ENCODE measurements at regions not wholly inside any gene's neighbourhood (a gene's known extent, or its start where the extent isn't known, plus 50 kb on each side); places are given as distances from the start of the nearest gene placed in this dataset.

DNA sequence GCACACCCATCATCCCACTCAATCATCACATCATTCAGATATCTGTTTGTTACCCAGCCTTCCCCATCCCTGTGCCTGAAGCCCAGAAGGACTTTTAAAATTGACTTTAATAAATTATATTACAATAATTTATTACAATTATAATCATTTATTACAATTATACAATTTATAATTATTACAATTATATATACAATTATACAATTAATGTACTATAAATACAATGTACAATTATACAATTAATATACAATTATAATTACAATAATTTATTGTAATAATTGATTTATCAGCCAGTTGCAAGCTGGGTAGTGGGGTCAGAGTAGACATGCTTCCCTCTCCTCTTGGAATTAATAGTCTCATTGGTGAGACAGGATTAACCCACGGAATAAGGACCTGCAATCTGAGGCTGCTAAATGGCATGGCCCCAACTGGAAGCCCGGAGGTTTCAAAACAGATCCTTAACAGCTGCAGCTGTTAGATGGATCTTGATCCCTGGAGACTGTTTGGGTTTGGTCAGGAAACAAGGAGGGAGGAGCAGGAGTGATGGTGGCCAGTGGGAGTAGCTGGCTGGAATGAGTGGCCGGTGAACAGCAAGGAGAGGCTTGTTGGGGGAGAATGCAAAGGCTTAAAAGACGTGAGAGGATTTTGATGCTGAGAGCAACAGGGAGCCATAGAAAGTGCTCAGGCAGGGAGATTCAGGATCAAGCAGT is 402.8 kb upstream of the PODXL start:
- Histone ChIP-seq H3K27ac (ENCODE audit: insufficient read depth, low read length) (no peak overlapping the region), H2AFZ (replicated peaks; ENCODE audit: low read length, poor library complexity) (no peak overlapping the region), H4K8ac (ENCODE audit: low read depth in 2 of 2, low read length in 2 of 2) (no peak overlapping the region), H2AK9ac (replicated peaks; ENCODE audit: low read depth, low read length, poor library complexity) (no peak overlapping the region), H3K79me1 (ENCODE audit: low read depth in 1 of 2, low read length in 2 of 2) (no peaks in the 10 kb centered on the region), H3K9me1 (ENCODE audit: insufficient read depth, low read length) (no peaks in the 10 kb centered on the region), H3K4ac (ENCODE audit: low read depth, low read length) (no peak overlapping the region), H3K9me3 (ENCODE audit: control insufficient read depth, insufficient read depth, low read length) (no peaks in the 10 kb centered on the region), H2BK5ac (ENCODE audit: low read depth, low read length, poor library complexity, severe bottlenecking) (no peak overlapping the region), H3K14ac (replicated peaks; ENCODE audit: low read depth, low read length) (no peak overlapping the region), H2BK120ac (ENCODE audit: low read depth, low read length) (no peak overlapping the region), H3K23ac (ENCODE audit: low read depth, low read length) (no peak overlapping the region), H3K9ac (ENCODE audit: low read depth, low read length) (no peak overlapping the region), H2AK5ac (ENCODE audit: low read depth, low read length) (no peak overlapping the region), H2BK20ac (ENCODE audit: low read depth, low read length) (no peak overlapping the region), H3K4me2 (ENCODE audit: low read depth, low read length) (no peak overlapping the region), H3K4me3 (ENCODE audit: insufficient read depth, low read depth, low read length) (no peak overlapping the region), H3K36me3 (ENCODE audit: control insufficient read depth, insufficient read depth, low read length) (no peaks in the 10 kb centered on the region), H3K56ac (ENCODE audit: extremely low read depth, insufficient read depth, low read length) (no peak overlapping the region), H4K5ac (ENCODE audit: low read depth, low read length) (no peak overlapping the region), H3K27me3 (ENCODE audit: control insufficient read depth, insufficient read depth, low read length) (no peaks in the 10 kb centered on the region; the same call in none of the 2 replicates), H3K4me1 (ENCODE audit: control insufficient read depth, insufficient read depth, low read length) (no peaks in the 10 kb centered on the region), H4K20me1 (ENCODE audit: insufficient read depth, low read length) (no peaks in the 10 kb centered on the region), H2BK15ac (ENCODE audit: low read depth, low read length) (no peak overlapping the region), H4K91ac (ENCODE audit: insufficient read depth, low read depth, low read length) (no peak overlapping the region), H3K18ac (ENCODE audit: low read depth, low read length) (no peak overlapping the region)
- TF ChIP-seq RCOR1 (IDR thresholded peaks at IDR 0.05; ENCODE audit: insufficient replicate concordance, low read length), result no peak
- in situ Hi-C loops (cut with MboI; ENCODE audit: low sequenced_read_pairs) (loop anchor here (25.0 kb wide), 1 partner anchor 628 kb away; the partner anchor contains the start of gene PLXNA4), intact Hi-C loops (cut with micrococcal nuclease) (no loop called here), dilution Hi-C loops (cut with HindIII; ENCODE audit: low sequenced_read_pairs, unreplicated experiment) (no loop called here)
- WGBS, 2 experiments (ENCODE audit: extremely low coverage in 2 of 2, insufficient read length in 1 of 2), result 6% methylated on average over 2 of the region's 4 CpGs; no CpG with 5 or more reads in 1 of the 2 experiments
- DNase-seq, result no peak
- POLR2A ChIA-PET (ENCODE audit: unreplicated experiment), result no interaction called here
- CTCF ChIA-PET, result no interaction called here
- no peak for ATAC-seq (ENCODE audit: low read depth)
- BruUV-seq (replicated peaks), result no TSS peak

Data from IMR-90 (cell line).